SJSA1 (cell line): ENCODE measurements at regions not wholly inside any gene's neighbourhood (a gene's known extent, or its start where the extent isn't known, plus 50 kb on each side); places are given as distances from the start of the nearest gene placed in this dataset.

Experiments used
- DNase-seq, 2 experiments: peaks; one replicate each; pipeline ENCODE4 v3.0.0-alpha.2; 2015 to 2020; ENCODE audit warnings: low spot score in 2 of 2, low read depth in 1 of 2
- H3K27ac ChIP-seq: fragments of 250-450 bp; sonication (Bioruptor Pico); 2 replicates; pipeline ENCODE4 v1.5.1; 2020; ENCODE audit warnings: mild to moderate bottlenecking, moderate library complexity
- H3K27me3 ChIP-seq: fragments of 250-450 bp; sonication (Bioruptor Pico); replicated peaks from 2 replicates; pipeline ENCODE4 v1.5.1; 2020; ENCODE audit warnings: mild to moderate bottlenecking, moderate library complexity
- H3K36me3 ChIP-seq: fragments of 250-450 bp; sonication (Bioruptor Pico); 2 replicates; pipeline ENCODE4 v1.5.1; 2020; ENCODE audit warnings: mild to moderate bottlenecking
- H3K4me1 ChIP-seq: fragments of 250-450 bp; sonication (Bioruptor Pico); replicated peaks from 2 replicates; pipeline ENCODE4 v1.6.1; 2021; ENCODE audit warnings: mild to moderate bottlenecking
- H3K4me3 ChIP-seq: fragments of 250-450 bp; sonication (Bioruptor Pico); 2 replicates; pipeline ENCODE4 v1.5.1; 2020; ENCODE audit warnings: mild to moderate bottlenecking
- H3K9me3 ChIP-seq: fragments of 250-450 bp; sonication (Bioruptor Pico); replicated peaks from 2 replicates; pipeline ENCODE4 v1.5.1; 2020; ENCODE audit warnings: mild to moderate bottlenecking

GRCh38 chr6:15997586-15998388 is 131.1 kb upstream of the MYLIP start:
- Histone ChIP-seq H3K4me1 (no peaks in the 10 kb centered on the region), H3K9me3 (no peaks in the 10 kb centered on the region), H3K36me3 (no peaks in the 10 kb centered on the region), H3K27ac (no peak overlapping the region), H3K27me3 (no peaks in the 10 kb centered on the region), H3K4me3 (no peak overlapping the region)
- DNase-seq: no peak

DNA sequence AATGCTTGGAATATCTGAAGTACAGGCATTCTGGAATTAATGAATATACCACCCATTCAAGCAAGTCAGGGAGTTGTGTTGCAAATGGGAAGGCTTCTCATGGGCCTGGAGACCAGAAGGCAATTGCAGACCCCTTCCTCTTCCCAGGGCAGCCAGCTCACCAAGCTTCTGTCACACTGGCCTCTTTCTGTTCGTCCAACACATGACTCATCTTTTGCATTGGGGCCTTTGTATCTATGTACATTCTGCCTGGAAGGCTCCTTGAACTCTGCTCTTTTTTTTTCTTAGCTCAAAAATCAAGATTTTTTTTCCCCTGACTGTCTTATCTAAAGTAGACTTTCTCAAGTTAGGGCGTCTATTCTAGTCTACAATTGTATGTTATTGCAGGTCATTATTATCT is 132.9 kb upstream of the MYLIP start:
- DNase-seq: no peak
- no peak overlapping the region for H3K4me3 ChIP-seq

GRCh38 chr6:15995493-15995892 is 133.4 kb upstream of the MYLIP start:
- no peaks in the 10 kb centered on the region for H3K9me3 ChIP-seq
- H3K27ac ChIP-seq: no peak overlapping the region
- no peak overlapping the region for H3K4me3 ChIP-seq
- H3K27me3 ChIP-seq: no peaks in the 10 kb centered on the region
- H3K36me3 ChIP-seq: no peaks in the 10 kb centered on the region
- H3K4me1 ChIP-seq: no peaks in the 10 kb centered on the region
- no peak for DNase-seq

More for the DNA sequence above, 132.9 kb upstream of the MYLIP start:
- Histone ChIP-seq H3K27ac (no peak overlapping the region), H3K9me3 (no peaks in the 10 kb centered on the region), H3K4me1 (no peaks in the 10 kb centered on the region), H3K36me3 (no peaks in the 10 kb centered on the region), H3K27me3 (no peaks in the 10 kb centered on the region)

DNA sequence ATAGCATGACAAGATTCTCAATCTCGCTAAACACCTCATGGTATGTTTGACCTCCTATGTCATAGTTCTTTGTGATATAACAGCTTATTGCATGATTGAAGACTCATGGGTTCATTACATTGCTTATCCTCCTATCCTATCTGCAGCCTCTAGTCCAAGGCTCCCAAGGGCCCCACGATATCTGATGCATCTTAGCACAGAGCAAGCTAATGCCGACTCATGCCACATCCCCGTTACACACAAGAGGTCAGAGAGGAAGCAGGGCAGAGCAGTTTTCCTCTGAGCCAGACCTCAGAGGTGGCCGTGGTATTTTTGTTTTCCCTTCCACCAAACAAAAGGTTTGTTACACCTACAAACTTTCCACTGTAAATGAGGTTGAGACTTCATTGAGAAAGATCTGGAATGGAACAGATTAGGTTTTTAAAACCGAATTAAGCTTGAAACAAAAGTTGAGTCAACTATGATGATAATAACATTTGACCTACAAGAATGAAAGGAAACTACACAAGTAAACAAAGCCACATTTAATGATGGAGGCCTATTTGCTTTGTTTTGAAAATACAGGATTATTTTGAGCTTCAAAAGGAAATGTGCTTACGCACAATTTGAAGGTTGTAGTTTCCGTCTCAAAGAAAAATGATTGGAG is 133.9 kb upstream of the MYLIP start:
- no peak overlapping the region for H3K27ac ChIP-seq

DNA sequence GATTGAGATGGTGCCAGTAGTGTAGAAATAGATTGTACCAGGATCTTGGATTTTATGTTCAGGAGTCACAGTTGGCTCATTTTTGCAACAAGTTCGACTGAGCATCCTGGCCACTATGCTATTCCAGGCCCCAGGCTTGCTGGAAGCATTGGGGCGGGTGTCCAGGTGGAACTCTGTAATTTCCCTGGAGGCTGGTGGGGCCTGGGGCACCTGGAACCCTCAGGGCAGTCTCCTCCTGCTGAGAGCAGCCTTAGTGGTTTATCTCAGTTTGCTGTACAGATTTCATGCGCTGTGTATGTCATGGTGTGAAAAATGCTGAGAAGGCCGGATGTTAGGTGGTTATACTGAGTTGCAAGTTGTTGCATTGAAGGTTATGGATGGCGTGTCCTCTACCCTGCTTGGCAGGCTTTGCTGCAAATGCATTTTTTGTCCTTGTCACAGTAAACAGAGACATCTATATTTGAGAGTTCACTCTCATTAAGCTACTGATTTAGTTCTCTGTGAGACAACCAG is 135.1 kb upstream of the MYLIP start:
- Histone ChIP-seq H3K4me3 (no peak overlapping the region), H3K27me3 (no peaks in the 10 kb centered on the region), H3K27ac (no peak overlapping the region), H3K36me3 (no peaks in the 10 kb centered on the region), H3K4me1 (no peaks in the 10 kb centered on the region), H3K9me3 (no peaks in the 10 kb centered on the region)
- no peak for DNase-seq

More for the DNA sequence above, 133.9 kb upstream of the MYLIP start:
- Histone ChIP-seq H3K4me1 (no peaks in the 10 kb centered on the region), H3K9me3 (no peaks in the 10 kb centered on the region), H3K27me3 (no peaks in the 10 kb centered on the region), H3K36me3 (no peaks in the 10 kb centered on the region), H3K4me3 (no peak overlapping the region)
- DNase-seq: no peak

DNA sequence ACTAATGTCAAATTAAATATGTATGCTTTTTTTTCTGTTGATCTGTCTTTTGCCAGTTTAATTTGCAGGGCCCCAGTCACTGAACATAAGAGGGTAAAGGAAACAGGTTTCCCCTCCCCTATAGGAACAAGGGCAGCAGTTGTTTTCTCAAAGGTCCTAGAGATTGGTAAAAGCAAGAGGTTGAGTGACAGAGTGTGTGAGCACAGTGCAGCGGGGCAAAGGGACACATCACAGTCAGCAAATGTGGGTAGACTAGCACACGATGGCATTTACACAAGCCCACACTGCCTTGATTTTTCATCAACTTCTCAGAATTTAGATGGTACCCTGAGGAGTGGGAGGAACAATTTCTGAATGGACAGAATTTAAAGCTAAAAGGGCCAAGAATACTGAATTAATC is 138.7 kb upstream of the MYLIP start:
- no peaks in the 10 kb centered on the region for H3K36me3 ChIP-seq
- no peaks in the 10 kb centered on the region for H3K27me3 ChIP-seq
- H3K27ac ChIP-seq: no peak overlapping the region
- DNase-seq: no peak
- H3K4me3 ChIP-seq: no peak overlapping the region
- no peaks in the 10 kb centered on the region for H3K9me3 ChIP-seq
- no peaks in the 10 kb centered on the region for H3K4me1 ChIP-seq

- Histone ChIP-seq H3K36me3 (no peaks in the 10 kb centered on the region), H3K27me3 (no peaks in the 10 kb centered on the region), H3K9me3 (no peaks in the 10 kb centered on the region), H3K4me1 (no peaks in the 10 kb centered on the region), H3K4me3 (no peak overlapping the region), H3K27ac (no peak overlapping the region)
- no peak for DNase-seq
Measured at GRCh38 chr6:15989397-15989796, 139.5 kb upstream of the MYLIP start.

- H3K4me3 ChIP-seq: no peak overlapping the region
- no peaks in the 10 kb centered on the region for H3K9me3 ChIP-seq
- no peak for DNase-seq
- no peaks in the 10 kb centered on the region for H3K4me1 ChIP-seq
- no peak overlapping the region for H3K27ac ChIP-seq
- no peaks in the 10 kb centered on the region for H3K27me3 ChIP-seq
- no peaks in the 10 kb centered on the region for H3K36me3 ChIP-seq
Measured at GRCh38 chr6:15987569-15987968, 141.3 kb upstream of the MYLIP start.

GRCh38 chr6:15986027-15986629 is 142.8 kb upstream of the MYLIP start:
- Histone ChIP-seq H3K36me3 (no peaks in the 10 kb centered on the region), H3K4me3 (no peak overlapping the region), H3K4me1 (no peaks in the 10 kb centered on the region), H3K9me3 (no peaks in the 10 kb centered on the region), H3K27me3 (no peaks in the 10 kb centered on the region), H3K27ac (no peak overlapping the region)
- no peak for DNase-seq

DNA sequence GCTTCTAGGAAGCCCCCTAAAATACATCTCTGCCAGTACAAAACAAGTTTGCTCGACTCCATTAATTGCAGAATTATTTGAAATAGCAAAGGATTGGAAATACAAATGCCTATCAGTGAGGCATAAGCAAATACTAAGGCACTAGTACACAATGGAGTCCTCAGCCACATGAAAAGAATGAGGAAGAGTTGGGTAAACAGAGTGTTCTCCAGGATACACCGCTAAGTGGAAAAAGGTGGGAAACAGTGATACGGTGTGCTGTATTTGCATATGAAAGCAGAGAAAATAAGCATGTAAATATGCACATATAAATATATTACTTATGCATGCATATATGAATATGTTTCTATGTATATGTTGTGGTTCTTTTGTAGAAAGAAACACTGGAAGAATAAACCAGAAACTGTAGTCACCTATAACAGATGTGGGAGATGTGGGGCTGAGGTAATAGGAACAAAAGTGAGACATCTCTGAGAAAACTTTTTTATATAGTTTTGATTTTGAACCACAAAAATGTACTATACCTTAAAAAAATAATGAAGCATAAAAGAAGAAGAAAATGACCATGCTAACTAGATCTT is 143.4 kb upstream of the MYLIP start:
- no peak for DNase-seq
- Histone ChIP-seq H3K36me3 (no peaks in the 10 kb centered on the region), H3K27me3 (no peaks in the 10 kb centered on the region)

DNA sequence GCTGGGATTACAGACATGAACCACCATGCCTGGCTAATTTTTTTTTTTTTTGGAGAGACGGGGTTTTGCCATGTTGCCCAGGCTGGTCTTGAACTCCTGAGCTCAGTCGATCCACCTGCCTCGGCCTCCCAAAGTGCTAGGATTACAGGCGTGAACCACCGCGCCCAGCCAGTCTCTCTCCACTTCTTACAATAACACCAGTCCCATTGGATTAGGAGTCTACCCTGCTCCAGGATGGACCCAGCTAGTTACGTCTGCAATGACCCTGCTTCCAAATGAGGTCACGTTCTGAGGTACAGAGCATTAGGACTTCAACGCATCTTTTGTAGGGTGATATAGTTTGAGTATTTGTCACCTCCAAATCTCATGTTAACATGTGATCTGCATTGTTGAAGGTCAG is 146.9 kb upstream of the MYLIP start:
- no peaks in the 10 kb centered on the region for H3K36me3 ChIP-seq
- H3K9me3 ChIP-seq: no peaks in the 10 kb centered on the region
- no peak overlapping the region for H3K4me3 ChIP-seq
- no peaks in the 10 kb centered on the region for H3K27me3 ChIP-seq
- no peaks in the 10 kb centered on the region for H3K4me1 ChIP-seq
- no peak overlapping the region for H3K27ac ChIP-seq
- no peak for DNase-seq

More for the DNA sequence above, 143.4 kb upstream of the MYLIP start:
- Histone ChIP-seq H3K4me1 (no peaks in the 10 kb centered on the region), H3K4me3 (no peak overlapping the region), H3K9me3 (no peaks in the 10 kb centered on the region), H3K27ac (no peak overlapping the region)

- Histone ChIP-seq H3K27ac (no peak overlapping the region), H3K36me3 (no peaks in the 10 kb centered on the region), H3K9me3 (no peaks in the 10 kb centered on the region), H3K27me3 (no peaks in the 10 kb centered on the region), H3K4me1 (no peaks in the 10 kb centered on the region), H3K4me3 (no peak overlapping the region)
- no peak for DNase-seq
Measured at GRCh38 chr6:15980801-15981200, 148.1 kb upstream of the MYLIP start.

- Histone ChIP-seq H3K36me3 (no peaks in the 10 kb centered on the region), H3K4me1 (no peaks in the 10 kb centered on the region), H3K9me3 (no peaks in the 10 kb centered on the region), H3K27ac (no peak overlapping the region), H3K4me3 (no peak overlapping the region), H3K27me3 (no peaks in the 10 kb centered on the region)
- no peak for DNase-seq
Measured at GRCh38 chr6:15978426-15978825, 150.5 kb upstream of the MYLIP start.

DNA sequence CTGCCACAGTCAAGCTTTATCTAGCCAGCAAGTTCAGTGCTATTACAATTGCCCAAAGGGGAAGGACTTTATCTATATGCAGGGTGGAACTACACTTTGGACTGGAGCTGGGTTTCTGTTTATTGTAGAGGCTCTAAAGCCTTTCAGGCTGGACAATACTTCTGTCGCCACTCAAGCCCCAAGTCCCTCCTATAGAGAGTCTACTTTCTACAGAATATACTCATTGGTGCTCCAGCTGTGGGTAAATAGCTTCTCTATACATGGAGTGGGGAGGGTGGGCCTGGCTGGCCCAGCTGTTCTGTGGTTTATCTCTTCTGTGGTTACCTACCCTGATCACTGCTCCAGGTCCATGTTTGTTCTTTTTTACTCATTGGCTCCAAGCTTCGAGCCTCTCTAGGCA is 151.8 kb upstream of the MYLIP start:
- no peak for DNase-seq
- Histone ChIP-seq H3K27me3 (no peaks in the 10 kb centered on the region), H3K27ac (no peak overlapping the region), H3K36me3 (no peaks in the 10 kb centered on the region), H3K9me3 (no peaks in the 10 kb centered on the region), H3K4me3 (no peak overlapping the region), H3K4me1 (no peaks in the 10 kb centered on the region)
